HCT116 (cell line): ENCODE measurements at regions not wholly inside any gene's neighbourhood (a gene's known extent, or its start where the extent isn't known, plus 50 kb on each side); places are given as distances from the start of the nearest gene placed in this dataset.

Source experiments
- ATAC-seq: fragments of 200-7000 bp; cut with Tn5 transposase; 2 replicates; pipeline ENCODE4 v1.9.1; 2020; ENCODE audit warnings: mild to moderate bottlenecking, moderate library complexity
- BruUV-seq: library from RNA; stranded (reverse); fragments of 400-500 nt; replicated peaks from 2 replicates; lab custom pipeline; 2021; lab: Mats Ljungman, UMichigan
- CTCF ChIA-PET: fragments of 300-600 bp; sonication (Branson Sonifier 250); formaldehyde crosslinking; loops from one replicate; lab custom pipeline; 2021; ENCODE audit warnings: antibody characterized with exemption; lab: Charles Lee
- POLR2A ChIA-PET: fragments of 300-600, 350-600 bp; sonication (Branson Sonifier 250); formaldehyde crosslinking; loops from one replicate; lab custom pipeline; 2021; ENCODE audit warnings: antibody characterized with exemption; lab: Charles Lee
- RAD21 ChIA-PET, 2 experiments: fragments of 300-600 bp; sonication (Branson Sonifier 250); formaldehyde crosslinking; loops; one replicate each; lab custom pipeline; 2023; ENCODE audit warnings: low total read pairs in 2 of 2; ENCODE audit not compliant: uncharacterized antibody in 2 of 2, unreplicated experiment in 2 of 2, low non-redundant PET in 1 of 2; lab: Charles Lee
- DNase-seq: peaks from one replicate; pipeline ENCODE4 v3.0.0-alpha.2; 2010; ENCODE audit warnings: low read depth, low spot score
- H2AFZ ChIP-seq: fragments of 200-600 bp; shearing (Covaris generic), sonication (generic); 2 replicates; pipeline ENCODE4 v1.6.1; 2017; ENCODE audit warnings: low read depth, mixed run types, mixed read lengths, antibody characterized with exemption, low read length; ENCODE audit not compliant: poor library complexity, severe bottlenecking
- H3K27ac ChIP-seq: 2 replicates; pipeline ENCODE4 v1.5.1; 2012; ENCODE audit warnings: low read depth, low read length
- H3K27me3 ChIP-seq: fragments of 200-600 bp; sonication (generic); 2 replicates; pipeline ENCODE4 v1.6.1; 2016; ENCODE audit warnings: mixed run types, low read length, mixed read lengths; ENCODE audit not compliant: insufficient read depth
- H3K36me3 ChIP-seq, 2 experiments: fragments of 200-500 bp in 1 of 2; fragments of 200-600 bp in 1 of 2; sonication (Bioruptor generic) in 1 of 2; sonication (generic) in 1 of 2; 2 replicates each; pipeline versions ENCODE4 v1.5.1 to v1.6.1; 2014 to 2016; ENCODE audit warnings: low read length in 2 of 2, inconsistent platforms in 1 of 2, mixed read lengths in 1 of 2, mixed run types in 1 of 2; ENCODE audit not compliant: insufficient read depth in 2 of 2, control insufficient read depth in 1 of 2
- H3K4me1 ChIP-seq, 2 experiments: fragments of 200-600 bp in 1 of 2; sonication (generic) in 1 of 2; 2 replicates each; pipeline versions ENCODE4 v1.5.1 to v1.6.1; 2012 to 2017; ENCODE audit warnings: low read length in 2 of 2, inconsistent platforms in 1 of 2, mild to moderate bottlenecking in 1 of 2, mixed read lengths in 1 of 2, mixed run types in 1 of 2, moderate library complexity in 1 of 2; ENCODE audit not compliant: insufficient read depth in 2 of 2, control insufficient read depth in 1 of 2
- H3K4me2 ChIP-seq: fragments of 200-600 bp; sonication (generic); 2 replicates; pipeline ENCODE4 v1.6.1; 2017; ENCODE audit warnings: mixed run types, low read length, mixed read lengths
- H3K4me3 ChIP-seq, 2 experiments: fragments of 200-600 bp in 1 of 2; sonication (generic) in 1 of 2; replicated peaks in 1 of 2; 2 replicates each; pipeline ENCODE4 v1.5.1; 2011 to 2016; ENCODE audit warnings: low read length in 2 of 2, control low read depth in 1 of 2, low read depth in 1 of 2, mild to moderate bottlenecking in 1 of 2, mixed read lengths in 1 of 2, mixed run types in 1 of 2
- H3K79me2 ChIP-seq: fragments of 200-600 bp; sonication (generic); 2 replicates; pipeline ENCODE4 v1.6.1; 2017; ENCODE audit warnings: mild to moderate bottlenecking, mixed run types, low read length, moderate library complexity, mixed read lengths; ENCODE audit not compliant: insufficient read depth
- H3K9ac ChIP-seq: fragments of 200-600 bp; sonication (generic); 2 replicates; pipeline ENCODE4 v1.6.1; 2016; ENCODE audit warnings: low read length, mixed read lengths
- H3K9me2 ChIP-seq: fragments of 200-600 bp; sonication (generic), shearing (Covaris generic); 2 replicates; pipeline ENCODE4 v1.6.1; 2017; ENCODE audit warnings: mixed run types, mild to moderate bottlenecking, moderate library complexity; ENCODE audit not compliant: insufficient read depth
- H3K9me3 ChIP-seq, 2 experiments: fragments of 200-500 bp in 1 of 2; fragments of 200-600 bp in 1 of 2; sonication (Bioruptor generic) in 1 of 2; sonication (generic) in 1 of 2; 2 replicates each; pipeline ENCODE4 v1.6.1; 2014 to 2017; ENCODE audit warnings: low read length in 2 of 2, mixed read lengths in 2 of 2, inconsistent platforms in 1 of 2, low read depth in 1 of 2, mild to moderate bottlenecking in 1 of 2, mixed run types in 1 of 2, moderate library complexity in 1 of 2; ENCODE audit not compliant: control insufficient read depth in 1 of 2, insufficient read depth in 1 of 2
- H4K20me1 ChIP-seq: fragments of 200-600 bp; sonication (generic), shearing (Covaris generic); 2 replicates; pipeline ENCODE4 v1.6.1; 2017; ENCODE audit warnings: mixed run types, mild to moderate bottlenecking, moderate library complexity; ENCODE audit not compliant: insufficient read depth
- CBX3 ChIP-seq: IDR thresholded peaks from 2 replicates; pipeline ENCODE4 v1.6.1; 2012; ENCODE audit warnings: low read depth
- EGR1 ChIP-seq: IDR thresholded peaks from 2 replicates; pipeline ENCODE4 v1.6.1; 2012; ENCODE audit warnings: low read depth
- ELF1 ChIP-seq: IDR thresholded peaks from 2 replicates; pipeline ENCODE4 v1.6.1; 2012; ENCODE audit warnings: low read depth, borderline replicate concordance
- EZH2 ChIP-seq: fragments of 200-600 bp; sonication (generic); IDR thresholded peaks from 2 replicates; pipeline ENCODE4 v1.6.1; 2017; ENCODE audit warnings: antibody characterized with exemption, mixed run types
- POLR2A ChIP-seq: IDR thresholded peaks from 2 replicates; pipeline ENCODE4 v1.7.0; 2011; ENCODE audit warnings: borderline replicate concordance; ENCODE audit not compliant: insufficient read depth, insufficient read length; ENCODE audit errors: extremely low read depth
- POLR2AphosphoS5 ChIP-seq: IDR thresholded peaks from 2 replicates; pipeline ENCODE4 v1.6.1; 2011; ENCODE audit warnings: mild to moderate bottlenecking, low read depth, low read length, moderate library complexity
- REST ChIP-seq: IDR thresholded peaks from 2 replicates; pipeline ENCODE4 v1.6.1; 2012; ENCODE audit warnings: low read depth
- TCF7L2 ChIP-seq: IDR thresholded peaks from 2 replicates; pipeline ENCODE4 v1.7.0; 2011; ENCODE audit warnings: borderline replicate concordance, inconsistent platforms; ENCODE audit not compliant: insufficient read depth, insufficient read length; ENCODE audit errors: extremely low read depth
- YY1 ChIP-seq: IDR thresholded peaks from 2 replicates; pipeline ENCODE4 v1.6.1; 2011; ENCODE audit warnings: low read length, low read depth, moderate library complexity, mild to moderate bottlenecking; ENCODE audit not compliant: insufficient replicate concordance; ENCODE audit errors: extremely low read depth
- ZFX ChIP-seq: fragments of 450-650 bp; IDR thresholded peaks from 2 replicates; pipeline ENCODE4 v1.6.1; 2017
- intact Hi-C: fragments of 100-400 bp; cut with micrococcal nuclease; formaldehyde crosslinking; loops from 2 replicates; pipeline ENCODE4 v1.10.0; 2022
- TF ChIP-seq, protein P1 (sequence below): IDR thresholded peaks from 2 replicates; pipeline ENCODE4 v1.6.1; 2012
- TF ChIP-seq, protein P2 (sequence below), 3 experiments: fragments of 200-600 bp in 1 of 3; sonication (generic) in 1 of 3; IDR thresholded peaks in 2 of 3; conservative IDR thresholded peaks in 1 of 3; 2 replicates each; pipeline ENCODE4 v1.5.1; 2012 to 2017; ENCODE audit warnings: low read depth in 2 of 3, low read length in 2 of 3, antibody characterized with exemption in 1 of 3, borderline replicate concordance in 1 of 3, control low read depth in 1 of 3, mild to moderate bottlenecking in 1 of 3, mixed read lengths in 1 of 3, mixed run types in 1 of 3, moderate library complexity in 1 of 3; ENCODE audit not compliant: insufficient read depth in 1 of 3
- TF ChIP-seq, protein P3 (sequence below): IDR thresholded peaks from 2 replicates; pipeline ENCODE4 v1.6.1; 2012
- TF ChIP-seq, protein P4 (sequence below): IDR thresholded peaks from 2 replicates; pipeline ENCODE4 v1.6.1; 2011; ENCODE audit warnings: mild to moderate bottlenecking, low read length, moderate library complexity; ENCODE audit not compliant: insufficient replicate concordance; ENCODE audit errors: extremely low read depth

DNA sequence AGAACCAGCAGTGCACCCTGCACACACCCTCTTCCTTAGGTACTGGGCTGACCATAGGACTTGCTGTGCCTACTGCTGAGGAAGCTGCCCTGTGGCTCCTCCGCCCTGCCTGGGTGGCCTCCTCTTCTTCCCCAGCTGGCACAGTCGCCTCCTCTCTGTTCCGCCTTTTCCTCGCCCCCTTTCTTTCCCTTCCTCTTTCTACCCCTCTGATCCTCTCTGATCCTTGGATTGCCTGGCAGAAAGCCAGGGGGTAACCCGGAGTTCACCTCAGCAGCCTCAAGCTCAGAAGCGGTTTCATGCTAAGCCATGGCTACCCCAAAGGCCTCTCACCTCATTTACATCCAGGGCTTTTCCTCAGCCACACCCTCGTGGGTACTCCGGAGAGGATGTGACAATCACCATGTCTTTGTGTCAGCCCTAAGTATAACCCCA, 136.2 kb downstream of the SMIM20 start:
- POLR2A ChIA-PET: no interaction called here
- RAD21 ChIA-PET: no interaction called here
- CTCF ChIA-PET: no interaction called here

More for the DNA sequence above, 136.2 kb downstream of the SMIM20 start:
- no TSS peak for BruUV-seq
- Histone ChIP-seq H3K9me2 (no peaks in the 10 kb centered on the region), H3K27me3 (no peaks in the 10 kb centered on the region), H3K4me2 (no peak overlapping the region), H3K9me3 (no peaks in the 10 kb centered on the region), H3K4me3 (no peak overlapping the region), H3K27ac (no peak overlapping the region), H4K20me1 (no peaks in the 10 kb centered on the region), H3K9ac (no peak overlapping the region), H3K79me2 (no peaks in the 10 kb centered on the region), H2AFZ (no peak overlapping the region), H3K4me1 (no peaks in the 10 kb centered on the region), H3K36me3 (no peaks in the 10 kb centered on the region)
- ATAC-seq (no peak), DNase-seq (no peak)
- TF ChIP-seq ZFX (no peak), ELF1 (no peak), POLR2A (no peak), REST (no peak), POLR2AphosphoS5 (no peak), YY1 (no peak), EGR1 (no peak), EZH2 (no peak), TCF7L2 (no peak), CBX3 (no peak)
- TF ChIP-seq, protein P1, sequence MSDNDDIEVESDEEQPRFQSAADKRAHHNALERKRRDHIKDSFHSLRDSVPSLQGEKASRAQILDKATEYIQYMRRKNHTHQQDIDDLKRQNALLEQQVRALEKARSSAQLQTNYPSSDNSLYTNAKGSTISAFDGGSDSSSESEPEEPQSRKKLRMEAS: no peak
- TF ChIP-seq, protein P2, sequence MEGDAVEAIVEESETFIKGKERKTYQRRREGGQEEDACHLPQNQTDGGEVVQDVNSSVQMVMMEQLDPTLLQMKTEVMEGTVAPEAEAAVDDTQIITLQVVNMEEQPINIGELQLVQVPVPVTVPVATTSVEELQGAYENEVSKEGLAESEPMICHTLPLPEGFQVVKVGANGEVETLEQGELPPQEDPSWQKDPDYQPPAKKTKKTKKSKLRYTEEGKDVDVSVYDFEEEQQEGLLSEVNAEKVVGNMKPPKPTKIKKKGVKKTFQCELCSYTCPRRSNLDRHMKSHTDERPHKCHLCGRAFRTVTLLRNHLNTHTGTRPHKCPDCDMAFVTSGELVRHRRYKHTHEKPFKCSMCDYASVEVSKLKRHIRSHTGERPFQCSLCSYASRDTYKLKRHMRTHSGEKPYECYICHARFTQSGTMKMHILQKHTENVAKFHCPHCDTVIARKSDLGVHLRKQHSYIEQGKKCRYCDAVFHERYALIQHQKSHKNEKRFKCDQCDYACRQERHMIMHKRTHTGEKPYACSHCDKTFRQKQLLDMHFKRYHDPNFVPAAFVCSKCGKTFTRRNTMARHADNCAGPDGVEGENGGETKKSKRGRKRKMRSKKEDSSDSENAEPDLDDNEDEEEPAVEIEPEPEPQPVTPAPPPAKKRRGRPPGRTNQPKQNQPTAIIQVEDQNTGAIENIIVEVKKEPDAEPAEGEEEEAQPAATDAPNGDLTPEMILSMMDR (IDR thresholded peaks at IDR 0.05 in 2 of 3, conservative IDR thresholded peaks at IDR 0.05 in 1 of 3; ENCODE audit: borderline replicate concordance in 1 of 3, insufficient read depth in 1 of 3, low read depth in 2 of 3, low read length in 2 of 3): no peak
- TF ChIP-seq, protein P3, sequence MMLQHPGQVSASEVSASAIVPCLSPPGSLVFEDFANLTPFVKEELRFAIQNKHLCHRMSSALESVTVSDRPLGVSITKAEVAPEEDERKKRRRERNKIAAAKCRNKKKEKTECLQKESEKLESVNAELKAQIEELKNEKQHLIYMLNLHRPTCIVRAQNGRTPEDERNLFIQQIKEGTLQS: no peak
- TF ChIP-seq, protein P4, sequence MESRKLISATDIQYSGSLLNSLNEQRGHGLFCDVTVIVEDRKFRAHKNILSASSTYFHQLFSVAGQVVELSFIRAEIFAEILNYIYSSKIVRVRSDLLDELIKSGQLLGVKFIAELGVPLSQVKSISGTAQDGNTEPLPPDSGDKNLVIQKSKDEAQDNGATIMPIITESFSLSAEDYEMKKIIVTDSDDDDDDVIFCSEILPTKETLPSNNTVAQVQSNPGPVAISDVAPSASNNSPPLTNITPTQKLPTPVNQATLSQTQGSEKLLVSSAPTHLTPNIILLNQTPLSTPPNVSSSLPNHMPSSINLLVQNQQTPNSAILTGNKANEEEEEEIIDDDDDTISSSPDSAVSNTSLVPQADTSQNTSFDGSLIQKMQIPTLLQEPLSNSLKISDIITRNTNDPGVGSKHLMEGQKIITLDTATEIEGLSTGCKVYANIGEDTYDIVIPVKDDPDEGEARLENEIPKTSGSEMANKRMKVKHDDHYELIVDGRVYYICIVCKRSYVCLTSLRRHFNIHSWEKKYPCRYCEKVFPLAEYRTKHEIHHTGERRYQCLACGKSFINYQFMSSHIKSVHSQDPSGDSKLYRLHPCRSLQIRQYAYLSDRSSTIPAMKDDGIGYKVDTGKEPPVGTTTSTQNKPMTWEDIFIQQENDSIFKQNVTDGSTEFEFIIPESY: no peak
- intact Hi-C loops: no loop called here
